IMR-90 (cell line): ENCODE measurements at regions not wholly inside any gene's neighbourhood (a gene's known extent, or its start where the extent isn't known, plus 50 kb on each side); places are given as distances from the start of the nearest gene placed in this dataset.

ENCODE experiments used
- CTCF ChIP-seq: conservative IDR thresholded peaks from 2 replicates; pipeline ENCODE4 v1.5.1; 2012; ENCODE audit warnings: mild to moderate bottlenecking, low read depth, low read length, improper control_type of control experiment
- FOS ChIP-seq: fragments of 150-350 bp; IDR thresholded peaks from 2 replicates; pipeline ENCODE4 v1.6.1; 2016; ENCODE audit warnings: low read depth, low read length
- NFE2L2 ChIP-seq: fragments of 150-350 bp; IDR thresholded peaks from 2 replicates; pipeline ENCODE4 v1.6.1; 2016; ENCODE audit warnings: low read depth, mild to moderate bottlenecking, low read length
- POLR2A ChIP-seq: IDR thresholded peaks from 2 replicates; pipeline ENCODE4 v1.6.1; 2012; ENCODE audit warnings: mild to moderate bottlenecking, low read depth, low read length
- RAD21 ChIP-seq: IDR thresholded peaks from 2 replicates; pipeline ENCODE4 v1.6.1; 2012; ENCODE audit warnings: low read length, improper control_type of control experiment
- RFX5 ChIP-seq: IDR thresholded peaks from 2 replicates; pipeline ENCODE4 v1.8.0; 2012; ENCODE audit warnings: low read depth, mild to moderate bottlenecking, low read length, moderate library complexity

DNA sequence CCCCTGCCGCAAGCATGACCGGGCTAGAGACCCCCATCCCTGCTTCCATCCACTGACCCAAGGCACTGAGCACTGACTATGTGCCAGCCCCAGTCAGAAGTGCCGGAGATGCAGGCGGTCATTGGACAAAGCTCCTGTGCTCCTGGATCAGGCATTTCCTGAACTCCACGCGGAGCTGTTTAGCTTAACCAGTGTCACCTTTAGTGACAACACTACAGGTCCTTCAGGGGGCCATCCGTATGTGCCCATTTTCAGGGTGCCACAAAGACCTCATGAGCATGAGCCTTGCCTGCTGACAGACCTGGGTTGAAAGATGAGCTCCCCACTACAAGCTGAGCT is 63.0 kb upstream of the FGF3 start:
- TF ChIP-seq POLR2A (no peak), CTCF (no peak), RAD21 (no peak), FOS (no peak), NFE2L2 (no peak), RFX5 (no peak)
